ENCODE measurements at regions not wholly inside any gene's neighbourhood (a gene's known extent, or its start where the extent isn't known, plus 50 kb on each side); places are given as distances from the start of the nearest gene placed in this dataset.

- H3K4me3 ChIP-seq (ENCODE audit: low read depth, low read length): no peak overlapping the region
- peak; percentile 17 for DNase-seq (ENCODE audit: extremely low spot score)
- no peaks in the 10 kb centered on the region for H3K4me1 ChIP-seq (ENCODE audit: insufficient read depth)
- no peak overlapping the region for H3K27ac ChIP-seq (ENCODE audit: low read depth)
- H3K36me3 ChIP-seq (ENCODE audit: insufficient read depth): no peaks in the 10 kb centered on the region
- WGBS: 17% methylated on average over 3 of the region's 3 CpGs
Measured at GRCh38 chr4:20544645-20545044, 155.6 kb upstream of the PACRGL start.

- DNase-seq (ENCODE audit: extremely low spot score): no peak
- Histone ChIP-seq H3K27ac (ENCODE audit: low read depth) (no peak overlapping the region), H3K36me3 (ENCODE audit: insufficient read depth) (no peaks in the 10 kb centered on the region), H3K4me1 (ENCODE audit: insufficient read depth) (no peaks in the 10 kb centered on the region), H3K4me3 (ENCODE audit: low read depth, low read length) (no peak overlapping the region)
- 85% methylated on average over 5 of the region's 5 CpGs for whole genome bisulfite sequencing
Measured at GRCh38 chr4:20552004-20552403, 148.3 kb upstream of the PACRGL start.

- WGBS: 81% methylated on average over 2 of the region's 2 CpGs
- no peak for DNase-seq (ENCODE audit: extremely low spot score)
- H3K36me3 ChIP-seq (ENCODE audit: insufficient read depth): no peaks in the 10 kb centered on the region
- H3K27ac ChIP-seq (ENCODE audit: low read depth): no peak overlapping the region
- H3K4me3 ChIP-seq (ENCODE audit: low read depth, low read length): no peak overlapping the region
- H3K4me1 ChIP-seq (ENCODE audit: insufficient read depth): no peaks in the 10 kb centered on the region
Measured at GRCh38 chr4:20554134-20554533, 146.1 kb upstream of the PACRGL start.

DNA sequence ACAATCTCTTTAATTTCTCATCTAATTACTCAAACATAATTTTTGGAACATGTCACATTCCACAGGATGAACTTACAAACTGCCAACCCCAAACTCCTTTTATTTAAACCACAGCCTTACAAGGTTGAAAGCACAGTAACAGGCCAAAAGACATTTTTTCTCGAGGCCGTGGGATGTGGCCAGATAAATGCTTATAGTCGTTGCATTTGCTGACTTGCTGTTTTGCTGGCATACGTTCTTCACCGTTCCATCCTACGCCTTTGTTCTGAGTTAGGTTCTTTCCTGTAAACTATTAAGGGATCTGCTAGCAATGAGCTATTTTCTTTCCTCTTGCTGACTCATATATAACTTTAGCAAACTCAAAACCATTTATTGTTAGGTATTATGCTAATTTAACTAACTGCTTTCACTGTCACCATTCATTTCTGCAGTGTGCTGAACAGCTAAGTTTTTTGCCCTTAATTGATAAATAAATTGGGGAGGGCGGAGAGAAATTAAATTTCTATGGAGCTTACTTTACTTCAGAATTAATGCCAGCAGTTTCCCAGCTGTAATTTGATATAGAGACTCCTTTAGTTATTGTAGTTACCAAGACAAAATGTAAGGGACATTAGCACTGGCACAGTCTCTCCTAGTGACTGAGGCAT lies 135.1 kb upstream of the PACRGL start:
- Histone ChIP-seq H3K36me3 (ENCODE audit: insufficient read depth) (no peaks in the 10 kb centered on the region), H3K27ac (ENCODE audit: low read depth) (no peak overlapping the region), H3K4me3 (ENCODE audit: low read depth, low read length) (no peak overlapping the region), H3K4me1 (ENCODE audit: insufficient read depth) (no peaks in the 10 kb centered on the region)
- 47% methylated on average over 7 of the region's 7 CpGs for WGBS
- peak; percentile 8 for DNase-seq (ENCODE audit: extremely low spot score)

DNA sequence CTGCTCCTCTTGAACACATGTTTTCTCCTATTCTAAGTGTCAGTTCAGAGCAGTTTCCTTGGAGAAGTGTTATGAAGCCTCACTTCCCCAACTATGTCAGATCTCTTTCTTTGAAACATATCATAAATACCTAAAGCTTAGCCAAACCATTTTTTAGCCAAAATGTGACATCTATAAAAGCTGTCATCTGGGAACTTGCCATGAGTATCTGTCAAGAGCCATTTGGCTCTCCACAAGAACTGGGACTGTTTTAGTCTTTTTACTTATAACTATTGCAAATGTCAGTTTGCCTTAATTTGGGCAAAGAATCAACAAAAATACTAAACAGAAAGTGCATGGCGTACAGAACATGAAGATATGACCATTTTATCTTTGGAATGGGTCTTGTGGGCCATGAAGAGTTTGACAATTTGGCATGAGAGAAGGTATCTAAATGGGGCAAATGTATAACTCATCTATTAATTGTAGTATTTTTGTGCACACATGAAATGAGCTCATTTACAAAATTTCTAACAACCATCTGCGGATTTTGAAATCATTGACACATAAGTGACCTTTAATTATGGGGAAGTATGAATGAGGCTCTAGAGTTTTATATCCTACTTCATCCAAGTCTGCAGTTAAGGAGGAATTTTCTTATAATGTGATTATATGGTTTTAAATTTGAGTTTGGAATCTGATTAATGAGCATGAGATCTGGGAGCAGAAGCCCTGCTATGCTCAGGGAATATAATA lies 129.1 kb upstream of the PACRGL start:
- Histone ChIP-seq H3K4me1 (ENCODE audit: insufficient read depth) (no peaks in the 10 kb centered on the region), H3K36me3 (ENCODE audit: insufficient read depth) (no peaks in the 10 kb centered on the region), H3K27ac (ENCODE audit: low read depth) (no peak overlapping the region), H3K4me3 (ENCODE audit: low read depth, low read length) (no peak overlapping the region)
- no peak for DNase-seq (ENCODE audit: extremely low spot score)
- 86% methylated on average over 2 of the region's 2 CpGs for WGBS

DNA sequence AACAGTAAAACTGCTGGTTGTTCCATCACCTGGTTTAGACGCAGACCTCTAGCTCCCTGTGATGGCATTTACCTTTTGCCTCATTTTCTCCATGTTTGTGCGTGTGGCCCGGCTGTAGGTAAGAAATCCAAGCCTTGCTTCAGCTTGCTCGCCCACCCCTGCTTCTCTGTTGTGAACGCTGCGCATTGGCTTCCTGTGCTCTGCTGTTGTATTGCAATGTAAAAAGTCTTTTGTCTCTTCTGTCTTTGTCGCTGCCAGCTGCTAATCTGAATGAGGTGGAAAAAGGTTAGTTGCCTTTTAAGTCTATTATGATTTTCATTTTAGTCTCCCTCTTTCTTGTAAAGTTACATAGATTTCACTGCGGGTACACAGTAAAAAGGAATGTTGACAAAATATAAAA lies 127.3 kb upstream of the PACRGL start:
- H3K4me3 ChIP-seq (ENCODE audit: low read depth, low read length): no peak overlapping the region
- no peaks in the 10 kb centered on the region for H3K36me3 ChIP-seq (ENCODE audit: insufficient read depth)
- WGBS: 92% methylated on average over 8 of the region's 8 CpGs
- no peak overlapping the region for H3K27ac ChIP-seq (ENCODE audit: low read depth)
- no peaks in the 10 kb centered on the region for H3K4me1 ChIP-seq (ENCODE audit: insufficient read depth)
- DNase-seq (ENCODE audit: extremely low spot score): no peak

DNA sequence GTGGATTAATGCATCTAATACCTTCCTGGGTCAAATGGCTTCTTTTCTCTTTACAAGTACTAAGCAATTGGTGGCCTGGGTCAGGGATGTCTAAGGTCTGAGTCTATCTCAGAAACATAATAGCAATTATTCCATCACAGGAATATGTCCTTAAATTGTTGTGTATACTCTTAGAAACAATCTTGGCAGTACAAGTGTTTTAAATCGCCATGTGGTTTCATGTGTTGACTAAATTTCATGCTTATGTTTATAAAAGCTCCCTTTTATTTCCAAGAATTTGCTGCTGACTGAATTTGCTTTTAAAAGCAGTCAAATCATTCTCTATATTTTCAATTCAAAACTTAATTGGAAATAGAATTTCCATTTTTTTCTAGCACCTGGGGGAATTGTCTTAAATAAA lies 125.3 kb upstream of the PACRGL start:
- Histone ChIP-seq H3K36me3 (ENCODE audit: insufficient read depth) (no peaks in the 10 kb centered on the region), H3K27ac (ENCODE audit: low read depth) (no peak overlapping the region), H3K4me1 (ENCODE audit: insufficient read depth) (no peaks in the 10 kb centered on the region), H3K4me3 (ENCODE audit: low read depth, low read length) (no peak overlapping the region)
- DNase-seq (ENCODE audit: extremely low spot score): no peak
- WGBS: 46% methylated on average over 1 of the region's 1 CpG

GRCh38 chr4:20575486-20575885 lies 124.8 kb upstream of the PACRGL start:
- no peaks in the 10 kb centered on the region for H3K36me3 ChIP-seq (ENCODE audit: insufficient read depth)
- H3K27ac ChIP-seq (ENCODE audit: low read depth): no peak overlapping the region
- WGBS: 85% methylated on average over 5 of the region's 5 CpGs
- DNase-seq (ENCODE audit: extremely low spot score): no peak
- H3K4me3 ChIP-seq (ENCODE audit: low read depth, low read length): no peak overlapping the region
- H3K4me1 ChIP-seq (ENCODE audit: insufficient read depth): no peaks in the 10 kb centered on the region

GRCh38 chr4:20576861-20577260 lies 123.4 kb upstream of the PACRGL start:
- Histone ChIP-seq H3K4me3 (ENCODE audit: low read depth, low read length) (no peak overlapping the region), H3K36me3 (ENCODE audit: insufficient read depth) (no peaks in the 10 kb centered on the region), H3K27ac (ENCODE audit: low read depth) (no peak overlapping the region), H3K4me1 (ENCODE audit: insufficient read depth) (no peaks in the 10 kb centered on the region)
- DNase-seq (ENCODE audit: extremely low spot score): no peak

GRCh38 chr4:20577702-20578101 lies 122.6 kb upstream of the PACRGL start:
- DNase-seq (ENCODE audit: extremely low spot score): no peak
- Histone ChIP-seq H3K4me1 (ENCODE audit: insufficient read depth) (no peaks in the 10 kb centered on the region), H3K4me3 (ENCODE audit: low read depth, low read length) (no peak overlapping the region), H3K36me3 (ENCODE audit: insufficient read depth) (no peaks in the 10 kb centered on the region), H3K27ac (ENCODE audit: low read depth) (no peak overlapping the region)
- 83% methylated on average over 2 of the region's 2 CpGs for WGBS

GRCh38 chr4:20580907-20581306 lies 119.4 kb upstream of the PACRGL start:
- no peak for DNase-seq (ENCODE audit: extremely low spot score)
- 93% methylated on average over 2 of the region's 2 CpGs for WGBS

DNA sequence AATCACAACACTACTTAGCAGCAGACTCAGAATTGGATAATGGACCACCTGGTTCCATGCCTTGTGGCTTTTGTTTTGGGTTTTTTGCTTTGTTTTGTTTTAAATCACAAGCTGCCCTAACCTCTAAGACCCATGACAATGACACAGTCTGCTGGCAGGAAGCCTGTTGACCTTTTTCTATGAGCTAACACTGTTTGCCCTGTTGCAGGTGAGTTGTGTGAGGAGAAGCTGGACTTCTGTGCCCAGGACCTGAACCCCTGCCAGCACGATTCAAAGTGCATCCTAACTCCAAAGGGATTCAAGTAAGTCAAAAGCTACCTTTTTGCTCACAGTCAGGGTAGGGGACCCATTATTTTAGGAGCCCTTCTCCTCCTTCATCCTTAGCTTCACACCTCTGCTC lies 110.8 kb upstream of the PACRGL start:
- WGBS: 88% methylated on average over 1 of the region's 1 CpG
- no peak for DNase-seq (ENCODE audit: extremely low spot score)
- Histone ChIP-seq H3K36me3 (ENCODE audit: insufficient read depth) (no peaks in the 10 kb centered on the region), H3K4me1 (ENCODE audit: insufficient read depth) (no peaks in the 10 kb centered on the region), H3K4me3 (ENCODE audit: low read depth, low read length) (no peak overlapping the region), H3K27ac (ENCODE audit: low read depth) (no peak overlapping the region)

More at GRCh38 chr4:20580907-20581306, 119.4 kb upstream of the PACRGL start:
- H3K4me3 ChIP-seq (ENCODE audit: low read depth, low read length): no peak overlapping the region
- no peaks in the 10 kb centered on the region for H3K36me3 ChIP-seq (ENCODE audit: insufficient read depth)
- no peaks in the 10 kb centered on the region for H3K4me1 ChIP-seq (ENCODE audit: insufficient read depth)
- H3K27ac ChIP-seq (ENCODE audit: low read depth): no peak overlapping the region

GRCh38 chr4:20590849-20591248 lies 109.4 kb upstream of the PACRGL start:
- no peaks in the 10 kb centered on the region for H3K36me3 ChIP-seq (ENCODE audit: insufficient read depth)
- DNase-seq (ENCODE audit: extremely low spot score): no peak
- H3K27ac ChIP-seq (ENCODE audit: low read depth): no peak overlapping the region
- no peaks in the 10 kb centered on the region for H3K4me1 ChIP-seq (ENCODE audit: insufficient read depth)
- no peak overlapping the region for H3K4me3 ChIP-seq (ENCODE audit: low read depth, low read length)
- WGBS: 59% methylated on average over 2 of the region's 2 CpGs

DNA sequence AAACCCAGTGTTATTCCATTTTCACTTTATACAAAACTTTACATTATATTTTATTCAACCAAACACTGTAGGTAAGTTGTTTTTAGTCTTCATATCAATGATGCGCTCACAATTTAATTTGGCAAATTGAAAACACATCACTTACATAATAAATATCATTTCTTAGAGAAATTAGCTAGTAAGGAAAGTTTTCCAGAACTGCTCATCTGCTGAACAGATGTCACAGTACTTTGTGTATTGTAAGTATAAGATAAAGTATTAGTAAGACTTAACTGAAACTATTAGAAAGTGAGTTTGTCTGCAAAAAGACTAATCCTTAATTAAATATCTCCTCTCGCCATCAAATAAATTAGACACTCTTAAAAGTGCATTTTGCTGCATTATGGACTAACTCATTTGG lies 108.7 kb upstream of the PACRGL start:
- DNase-seq (ENCODE audit: extremely low spot score): no peak
- Histone ChIP-seq H3K4me1 (ENCODE audit: insufficient read depth) (no peaks in the 10 kb centered on the region), H3K27ac (ENCODE audit: low read depth) (no peak overlapping the region), H3K36me3 (ENCODE audit: insufficient read depth) (no peaks in the 10 kb centered on the region), H3K4me3 (ENCODE audit: low read depth, low read length) (no peak overlapping the region)
- WGBS: 71% methylated on average over 2 of the region's 2 CpGs
